ENCODE measurements at regions not wholly inside any gene's neighbourhood (a gene's known extent, or its start where the extent isn't known, plus 50 kb on each side); places are given as distances from the start of the nearest gene placed in this dataset.
"Not testable (repeated sequence)": the region's sequence is repeated elsewhere in the genome, so short reads cannot be mapped to it uniquely, and the experiment has no call there.

DNA sequence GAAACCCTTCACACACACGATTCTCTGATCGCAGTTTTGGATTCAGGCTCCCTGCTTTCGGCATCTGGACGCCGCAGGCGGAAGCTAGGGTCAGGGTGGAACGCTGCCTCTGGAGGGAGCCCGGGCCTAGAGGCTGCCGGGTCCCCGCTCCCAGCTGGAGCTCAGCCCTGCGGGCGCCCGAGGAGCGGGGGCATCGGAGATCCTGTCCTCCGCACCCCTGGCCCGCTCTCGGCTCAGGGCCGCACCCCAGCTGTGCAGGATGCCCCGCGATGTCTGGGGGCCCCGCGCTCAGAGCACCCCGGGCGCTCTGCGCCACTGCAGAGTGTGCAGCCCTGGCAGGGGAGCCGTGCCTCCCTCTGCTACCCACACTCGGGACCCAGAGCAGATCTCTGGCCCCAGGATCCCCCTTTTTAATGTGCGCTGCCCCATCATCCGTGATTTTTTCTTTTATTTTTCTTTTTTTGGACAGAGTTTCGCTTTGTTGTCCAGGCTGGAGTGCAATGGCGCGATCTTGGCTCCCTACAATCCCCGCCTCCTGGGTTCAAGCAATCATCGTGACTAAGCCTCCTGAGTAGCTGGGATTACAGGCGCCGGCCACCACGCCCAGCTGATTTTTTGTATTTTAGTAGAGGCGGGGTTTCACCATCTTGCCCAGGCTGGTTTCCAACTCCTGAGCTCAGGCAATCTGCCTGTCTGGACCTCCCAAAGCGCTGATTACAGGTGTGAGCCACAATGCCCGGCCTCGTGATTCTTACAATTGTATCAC is 54.8 kb upstream of the TUBA3E start:
- peaks cover 2% of the 10 kb centered on the region for H3K4me1 ChIP-seq (ENCODE audit: insufficient read depth)
- no peaks in the 10 kb centered on the region for H3K9me3 ChIP-seq
- 44 to 71% (median 47%) methylated on average over 40 to 42 of the region's 42 CpGs for WGBS, 3 donors
- no peak overlapping the region for H3K27ac ChIP-seq
- H3K36me3 ChIP-seq, result no peaks in the 10 kb centered on the region
- intact Hi-C loops (cut with DNase I), result no loop called here
- no peaks in the 10 kb centered on the region for H3K27me3 ChIP-seq
- H3K4me3 ChIP-seq, result no peak overlapping the region
- DNase-seq, result peak in 1 of 5 donors; percentile 50
- TF ChIP-seq, protein P1, sequence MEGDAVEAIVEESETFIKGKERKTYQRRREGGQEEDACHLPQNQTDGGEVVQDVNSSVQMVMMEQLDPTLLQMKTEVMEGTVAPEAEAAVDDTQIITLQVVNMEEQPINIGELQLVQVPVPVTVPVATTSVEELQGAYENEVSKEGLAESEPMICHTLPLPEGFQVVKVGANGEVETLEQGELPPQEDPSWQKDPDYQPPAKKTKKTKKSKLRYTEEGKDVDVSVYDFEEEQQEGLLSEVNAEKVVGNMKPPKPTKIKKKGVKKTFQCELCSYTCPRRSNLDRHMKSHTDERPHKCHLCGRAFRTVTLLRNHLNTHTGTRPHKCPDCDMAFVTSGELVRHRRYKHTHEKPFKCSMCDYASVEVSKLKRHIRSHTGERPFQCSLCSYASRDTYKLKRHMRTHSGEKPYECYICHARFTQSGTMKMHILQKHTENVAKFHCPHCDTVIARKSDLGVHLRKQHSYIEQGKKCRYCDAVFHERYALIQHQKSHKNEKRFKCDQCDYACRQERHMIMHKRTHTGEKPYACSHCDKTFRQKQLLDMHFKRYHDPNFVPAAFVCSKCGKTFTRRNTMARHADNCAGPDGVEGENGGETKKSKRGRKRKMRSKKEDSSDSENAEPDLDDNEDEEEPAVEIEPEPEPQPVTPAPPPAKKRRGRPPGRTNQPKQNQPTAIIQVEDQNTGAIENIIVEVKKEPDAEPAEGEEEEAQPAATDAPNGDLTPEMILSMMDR (IDR thresholded peaks at IDR 0.05), result no peak
- TF ChIP-seq POLR2A (IDR thresholded peaks at IDR 0.05) (no peak), EP300 (IDR thresholded peaks at IDR 0.05) (no peak)

DNA sequence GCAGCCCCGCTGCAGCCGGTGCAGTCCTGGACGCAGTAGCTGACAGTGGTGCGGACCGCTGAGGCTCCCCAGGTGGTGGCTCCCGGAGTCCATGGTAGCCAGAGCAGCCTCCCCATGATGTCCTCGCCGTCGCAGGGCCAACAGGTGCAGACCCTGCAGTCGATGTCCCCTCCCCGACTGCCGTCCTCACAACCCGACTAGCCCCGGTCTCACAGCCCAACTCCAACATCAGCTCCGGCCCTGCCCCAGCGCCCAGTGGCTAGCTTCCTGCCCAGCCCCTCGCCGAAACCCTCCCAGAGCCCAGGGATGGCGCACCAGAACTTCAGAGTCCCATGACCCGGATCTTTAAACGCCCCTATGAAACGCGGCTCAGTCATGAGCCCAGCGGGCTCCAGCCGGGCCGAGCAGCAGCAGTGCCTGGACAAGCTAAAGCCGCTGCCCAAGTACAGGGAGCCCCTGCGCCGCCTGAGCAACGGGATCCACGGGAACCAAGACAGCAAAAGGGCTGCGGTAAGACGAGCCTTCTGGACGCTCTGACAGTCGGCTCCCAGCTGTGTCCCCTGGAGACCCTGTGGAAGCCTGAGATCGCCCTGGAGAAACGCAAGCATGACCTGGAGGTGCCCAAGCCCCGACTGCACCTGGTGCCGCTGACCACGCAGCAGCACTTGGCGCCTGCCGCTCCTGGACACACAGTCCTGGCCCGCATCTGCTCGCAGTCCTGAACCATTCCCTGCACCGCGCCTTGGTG is 53.8 kb upstream of the TUBA3E start:
- WGBS, 3 donors, result 33 to 75% (median 51%) methylated on average over 38 to 46 of the region's 46 CpGs
- H3K27me3 ChIP-seq, result no peaks in the 10 kb centered on the region
- TF ChIP-seq, protein P1 (IDR thresholded peaks at IDR 0.05), result no peak
- TF ChIP-seq EP300 (IDR thresholded peaks at IDR 0.05), result no peak
- TF ChIP-seq POLR2A (IDR thresholded peaks at IDR 0.05), result no peak
- H3K4me3 ChIP-seq, result no peak overlapping the region
- no peaks in the 10 kb centered on the region for H3K36me3 ChIP-seq
- no peak overlapping the region for H3K27ac ChIP-seq
- no peak for DNase-seq
- peaks cover 2% of the 10 kb centered on the region for H3K4me1 ChIP-seq (ENCODE audit: insufficient read depth)
- H3K9me3 ChIP-seq, result no peaks in the 10 kb centered on the region
- intact Hi-C loops (cut with DNase I), result no loop called here

DNA sequence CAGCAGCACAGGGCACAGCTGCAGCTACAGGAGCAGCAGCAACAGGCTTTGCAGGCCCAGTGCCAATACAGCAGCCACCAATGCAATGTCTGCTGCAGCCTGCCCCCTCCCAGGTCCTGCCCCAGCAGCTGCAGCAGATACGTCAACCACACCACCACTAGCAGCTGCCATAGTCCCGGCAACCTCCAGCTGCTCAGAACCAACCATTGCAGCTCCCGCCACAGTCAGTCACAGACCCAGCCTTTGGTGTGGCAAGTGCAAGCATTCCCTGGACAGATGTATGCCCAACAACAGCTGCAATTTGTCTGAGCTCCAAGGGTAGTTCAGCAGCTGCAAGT is 53.3 kb upstream of the TUBA3E start:
- intact Hi-C loops (cut with DNase I), result no loop called here
- no peaks in the 10 kb centered on the region for H3K36me3 ChIP-seq
- H3K4me3 ChIP-seq, result no peak overlapping the region
- no peak for DNase-seq
- H3K4me1 ChIP-seq (ENCODE audit: insufficient read depth), result peaks cover 2% of the 10 kb centered on the region
- TF ChIP-seq EP300 (IDR thresholded peaks at IDR 0.05) (no peak), POLR2A (IDR thresholded peaks at IDR 0.05) (no peak)
- TF ChIP-seq, protein P1 (IDR thresholded peaks at IDR 0.05), result no peak
- H3K27ac ChIP-seq, result no peak overlapping the region
- no peaks in the 10 kb centered on the region for H3K9me3 ChIP-seq
- WGBS, 3 donors, result 40 to 90% (median 67%) methylated on average over 3 of the region's 3 CpGs
- no peaks in the 10 kb centered on the region for H3K27me3 ChIP-seq

DNA sequence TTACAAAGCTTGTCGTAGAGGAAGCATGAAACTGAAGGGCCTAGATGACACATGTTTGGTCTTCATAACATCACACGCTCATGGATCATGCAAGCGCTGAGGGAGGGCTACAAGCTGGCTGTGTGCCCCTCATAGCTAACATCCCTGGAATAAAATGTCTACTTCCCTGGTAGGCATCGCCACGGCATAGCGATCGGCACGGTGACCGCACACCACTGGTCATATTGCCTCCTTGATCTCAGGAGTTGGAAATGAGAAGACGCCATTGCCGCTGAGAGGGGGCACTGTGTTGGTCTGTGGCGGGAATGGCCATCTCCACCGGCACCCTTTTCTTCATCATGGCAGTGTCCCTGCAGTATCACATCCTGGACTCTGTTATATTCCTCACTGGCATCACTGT is 50.1 kb upstream of the TUBA3E start:
- H3K36me3 ChIP-seq; H3K9me3 ChIP-seq; DNase-seq; intact Hi-C loops (cut with DNase I); H3K27ac ChIP-seq; H3K4me3 ChIP-seq; H3K27me3 ChIP-seq; H3K4me1 ChIP-seq (ENCODE audit: insufficient read depth): not testable (repeated sequence)
- WGBS, 3 donors, result 87 to 91% (median 91%) methylated on average over 13 of the region's 13 CpGs
